Activated T-cell treated with anti-CD3 and anti-CD28 coated beads, Interleukin-2, amount 50 U/mL, for 72 hours (primary cell): ENCODE measurements at regions not wholly inside any gene's neighbourhood (a gene's known extent, or its start where the extent isn't known, plus 50 kb on each side); places are given as distances from the start of the nearest gene placed in this dataset.

ENCODE experiments used
- ATAC-seq, 2 donors: fragments of 150-1000 bp; cut with Tn5 transposase; replicated peaks in 1 of 2; 2 replicates each; pipeline ENCODE4 v1.10.0; 2021; ENCODE audit warnings: moderate library complexity in 2 of 2, mild to moderate bottlenecking in 1 of 2
- DNase-seq, 2 donors: peaks; one replicate each; pipeline ENCODE4 v3.0.0; 2021 to 2022; ENCODE audit warnings: mixed read lengths in 1 of 2
- H3K27ac Mint-ChIP-seq: one replicate; pipeline ENCODE4 v1.8.0; 2022; ENCODE audit warnings: mild to moderate bottlenecking, moderate library complexity, mixed read lengths
- H3K27me3 Mint-ChIP-seq: one replicate; pipeline ENCODE4 v1.8.0; 2022; ENCODE audit warnings: low read depth, mixed read lengths
- H3K36me3 Mint-ChIP-seq, 2 donors: one replicate each; pipeline ENCODE4 v1.8.0; 2022; ENCODE audit warnings: mixed read lengths in 2 of 2, mild to moderate bottlenecking in 1 of 2; ENCODE audit not compliant: insufficient read depth in 2 of 2
- H3K4me1 Mint-ChIP-seq: one replicate; pipeline ENCODE4 v1.8.0; 2022; ENCODE audit warnings: low read depth, mixed read lengths
- H3K4me3 Mint-ChIP-seq, 2 donors: one replicate each; pipeline ENCODE4 v1.8.0; 2022; ENCODE audit warnings: mild to moderate bottlenecking in 2 of 2, mixed read lengths in 2 of 2, moderate library complexity in 2 of 2
- H3K9me3 Mint-ChIP-seq, 2 donors: one replicate each; pipeline ENCODE4 v1.8.0; 2022; ENCODE audit warnings: mixed read lengths in 2 of 2

GRCh38 chrX:39527025-39527424 lies 570.7 kb downstream of the BCOR start:
- DNase-seq (no peak), ATAC-seq (no peak)
- no peaks in the 10 kb centered on the region for H3K4me1 Mint-ChIP-seq
- no peak overlapping the region for H3K4me3 Mint-ChIP-seq
- H3K27me3 Mint-ChIP-seq: peaks cover 15% of the 10 kb centered on the region
- peaks cover 0 to 1% of the 10 kb centered on the region in 2 donors for H3K36me3 Mint-ChIP-seq
- peaks cover 0 to 3% of the 10 kb centered on the region in 2 donors for H3K9me3 Mint-ChIP-seq
- no peak overlapping the region for H3K27ac Mint-ChIP-seq

- H3K4me3 Mint-ChIP-seq: no peak overlapping the region
- H3K9me3 Mint-ChIP-seq: peaks cover 0 to 3% of the 10 kb centered on the region in 2 donors
- ATAC-seq: no peak
- peaks cover 1 to 2% of the 10 kb centered on the region in 2 donors for H3K36me3 Mint-ChIP-seq
- no peak for DNase-seq
- H3K27me3 Mint-ChIP-seq: peaks cover 14% of the 10 kb centered on the region
- peaks cover 6% of the 10 kb centered on the region for H3K4me1 Mint-ChIP-seq
- no peak overlapping the region for H3K27ac Mint-ChIP-seq
Observed at GRCh38 chrX:39528161-39528916, 569.4 kb downstream of the BCOR start.

- Mint-ChIP-seq H3K36me3 (peaks cover 0 to 2% of the 10 kb centered on the region in 2 donors), H3K4me3 (no peak overlapping the region), H3K27me3 (peaks cover 10% of the 10 kb centered on the region), H3K9me3 (no peaks in the 10 kb centered on the region), H3K4me1 (peaks cover 6% of the 10 kb centered on the region), H3K27ac (no peak overlapping the region)
- DNase-seq: no peak
- ATAC-seq: no peak
Observed at GRCh38 chrX:39532761-39533160, 565.0 kb downstream of the BCOR start.

GRCh38 chrX:39534949-39535348 lies 562.8 kb downstream of the BCOR start:
- DNase-seq: no peak
- no peaks in the 10 kb centered on the region for H3K9me3 Mint-ChIP-seq
- peaks cover 16% of the 10 kb centered on the region for H3K27me3 Mint-ChIP-seq
- H3K36me3 Mint-ChIP-seq: peaks cover 0 to 2% of the 10 kb centered on the region in 2 donors
- ATAC-seq: no peak
- no peak overlapping the region for H3K27ac Mint-ChIP-seq
- no peak overlapping the region for H3K4me3 Mint-ChIP-seq
- peaks cover 6% of the 10 kb centered on the region for H3K4me1 Mint-ChIP-seq

- peaks cover 6% of the 10 kb centered on the region for H3K4me1 Mint-ChIP-seq
- no peak overlapping the region for H3K27ac Mint-ChIP-seq
- ATAC-seq (no peak), DNase-seq (no peak)
- peaks cover 16% of the 10 kb centered on the region for H3K27me3 Mint-ChIP-seq
- no peaks in the 10 kb centered on the region for H3K9me3 Mint-ChIP-seq
- H3K36me3 Mint-ChIP-seq: peaks cover 0 to 2% of the 10 kb centered on the region in 2 donors
- no peak overlapping the region for H3K4me3 Mint-ChIP-seq
Observed at GRCh38 chrX:39536211-39536610, 561.5 kb downstream of the BCOR start.

GRCh38 chrX:39541881-39542280 lies 555.9 kb downstream of the BCOR start:
- no peaks in the 10 kb centered on the region for H3K4me1 Mint-ChIP-seq
- peaks cover 6 to 15% of the 10 kb centered on the region in 2 donors for H3K9me3 Mint-ChIP-seq
- DNase-seq (no peak), ATAC-seq (no peak)
- no peak overlapping the region for H3K27ac Mint-ChIP-seq
- peaks cover 13% of the 10 kb centered on the region for H3K27me3 Mint-ChIP-seq
- H3K4me3 Mint-ChIP-seq: no peak overlapping the region
- peaks cover 5 to 17% of the 10 kb centered on the region in 2 donors for H3K36me3 Mint-ChIP-seq

GRCh38 chrX:39542316-39542715 lies 555.4 kb downstream of the BCOR start:
- Mint-ChIP-seq H3K27me3 (peaks cover 13% of the 10 kb centered on the region), H3K4me1 (no peaks in the 10 kb centered on the region), H3K36me3 (peaks cover 5 to 17% of the 10 kb centered on the region in 2 donors), H3K27ac (no peak overlapping the region), H3K4me3 (no peak overlapping the region), H3K9me3 (peaks cover 6 to 15% of the 10 kb centered on the region in 2 donors)
- DNase-seq (no peak), ATAC-seq (no peak)

- peaks cover 12% of the 10 kb centered on the region for H3K4me1 Mint-ChIP-seq
- H3K9me3 Mint-ChIP-seq: peaks cover 0 to 1% of the 10 kb centered on the region in 2 donors
- ATAC-seq: peak; percentile 58 to 64
- H3K27ac Mint-ChIP-seq: no peak overlapping the region
- peaks cover 11% of the 10 kb centered on the region for H3K27me3 Mint-ChIP-seq
- H3K36me3 Mint-ChIP-seq: peaks cover 0 to 4% of the 10 kb centered on the region in 2 donors
- DNase-seq: peak in 1 of 2 donors; percentile 7
- H3K4me3 Mint-ChIP-seq: no peak overlapping the region
Observed at GRCh38 chrX:39550795-39551361, 546.9 kb downstream of the BCOR start.

- Mint-ChIP-seq H3K27ac (no peak overlapping the region), H3K4me3 (no peak overlapping the region), H3K27me3 (peaks cover 11% of the 10 kb centered on the region), H3K4me1 (peaks cover 12% of the 10 kb centered on the region), H3K9me3 (peaks cover 0 to 1% of the 10 kb centered on the region in 2 donors), H3K36me3 (peaks cover 0 to 4% of the 10 kb centered on the region in 2 donors)
- DNase-seq: no peak
- peak; percentile 61 to 65 for ATAC-seq
Observed at GRCh38 chrX:39551762-39552161, 546.0 kb downstream of the BCOR start.

GRCh38 chrX:39555431-39555830 lies 542.3 kb downstream of the BCOR start:
- ATAC-seq (no peak), DNase-seq (no peak)
- peaks cover 21% of the 10 kb centered on the region for H3K27me3 Mint-ChIP-seq
- H3K9me3 Mint-ChIP-seq: no peaks in the 10 kb centered on the region
- H3K4me3 Mint-ChIP-seq: no peak overlapping the region
- no peaks in the 10 kb centered on the region for H3K36me3 Mint-ChIP-seq
- peaks cover 12% of the 10 kb centered on the region for H3K4me1 Mint-ChIP-seq
- no peak overlapping the region for H3K27ac Mint-ChIP-seq

- ATAC-seq: no peak
- Mint-ChIP-seq H3K36me3 (no peaks in the 10 kb centered on the region), H3K27ac (no peak overlapping the region), H3K9me3 (no peaks in the 10 kb centered on the region), H3K4me1 (peaks cover 7% of the 10 kb centered on the region), H3K4me3 (no peak overlapping the region), H3K27me3 (peaks cover 21% of the 10 kb centered on the region)
- no peak for DNase-seq
Observed at GRCh38 chrX:39556056-39556455, 541.7 kb downstream of the BCOR start.

- Mint-ChIP-seq H3K9me3 (peaks cover 4 to 7% of the 10 kb centered on the region in 2 donors), H3K27ac (no peak overlapping the region), H3K36me3 (peaks cover 0 to 2% of the 10 kb centered on the region in 2 donors), H3K4me1 (no peaks in the 10 kb centered on the region), H3K4me3 (no peak overlapping the region), H3K27me3 (peaks cover 14% of the 10 kb centered on the region)
- ATAC-seq: no peak
- no peak for DNase-seq
Observed at GRCh38 chrX:39559229-39559628, 538.5 kb downstream of the BCOR start.

- no peak for DNase-seq
- Mint-ChIP-seq H3K27me3 (peaks cover 17% of the 10 kb centered on the region), H3K9me3 (peaks cover 4 to 7% of the 10 kb centered on the region in 2 donors), H3K36me3 (peaks cover 0 to 2% of the 10 kb centered on the region in 2 donors), H3K4me3 (no peak overlapping the region), H3K4me1 (no peaks in the 10 kb centered on the region), H3K27ac (no peak overlapping the region)
- ATAC-seq: no peak
Observed at GRCh38 chrX:39560271-39560670, 537.5 kb downstream of the BCOR start.
